HEK293 (cell line): ENCODE measurements at regions not wholly inside any gene's neighbourhood (a gene's known extent, or its start where the extent isn't known, plus 50 kb on each side); places are given as distances from the start of the nearest gene placed in this dataset.

Experiments
- CTCF ChIA-PET: fragments of 350-600 bp; formaldehyde crosslinking; extraction: SDS; loops from one replicate; lab custom pipeline; 2021; ENCODE audit warnings: antibody characterized with exemption; lab: Yijun Ruan, JAX
- POLR2A ChIA-PET: fragments of 300-600 bp; formaldehyde crosslinking; extraction: SDS; loops from one replicate; lab custom pipeline; 2020; ENCODE audit warnings: antibody characterized with exemption, inconsistent platforms; lab: Yijun Ruan, JAX
- H3K27ac ChIP-seq: fragments of 200-500 bp; sonication (Bioruptor generic); 2 replicates; pipeline ENCODE4 v1.5.1; 2014; ENCODE audit warnings: low read depth, low read length, control low read depth, inconsistent platforms; ENCODE audit errors: extremely low read depth
- H3K36me3 ChIP-seq, 2 experiments: fragments of 200-500 bp in 1 of 2; sonication (Bioruptor generic) in 1 of 2; 1 replicate in 1 of 2; 2 replicates in 1 of 2; pipeline ENCODE4 v1.5.1; 2014 to 2017; ENCODE audit warnings: inconsistent platforms in 2 of 2, low read length in 2 of 2; ENCODE audit not compliant: control insufficient read depth in 2 of 2, insufficient read depth in 1 of 2
- H3K4me1 ChIP-seq: fragments of 200-500 bp; sonication (Bioruptor generic); 2 replicates; pipeline ENCODE4 v1.5.1; 2014; ENCODE audit warnings: mild to moderate bottlenecking, low read length, inconsistent platforms; ENCODE audit not compliant: control insufficient read depth, insufficient read depth
- H3K4me3 ChIP-seq: 2 replicates; pipeline ENCODE4 v1.5.1; 2011; ENCODE audit warnings: low read depth, mild to moderate bottlenecking, control low read depth, low read length, moderate library complexity
- H3K9me3 ChIP-seq: fragments of 200-500 bp; sonication (Bioruptor generic); 2 replicates; pipeline ENCODE4 v1.5.1; 2014; ENCODE audit warnings: low read depth, low read length, inconsistent platforms; ENCODE audit not compliant: control insufficient read depth, insufficient read depth
- GFI1B ChIP-seq: fragments of 450-650 bp; formaldehyde crosslinking; IDR thresholded peaks from 2 replicates; pipeline ENCODE4 v1.5.1; 2016; ENCODE audit warnings: missing biosample characterization, missing genetic modification characterization
- PBX3 ChIP-seq: sonication (generic); formaldehyde crosslinking; IDR thresholded peaks from 2 replicates; pipeline ENCODE4 v1.8.1; 2022; ENCODE audit warnings: mild to moderate bottlenecking, moderate library complexity, missing genetic modification reagents
- WT1 ChIP-seq: fragments of 450-650 bp; formaldehyde crosslinking; IDR thresholded peaks from 2 replicates; pipeline ENCODE4 v1.5.1; 2016; ENCODE audit warnings: missing biosample characterization, missing genetic modification characterization
- ZBTB1 ChIP-seq: fragments of 450-650 bp; formaldehyde crosslinking; IDR thresholded peaks from 2 replicates; pipeline ENCODE4 v1.5.1; 2016; ENCODE audit warnings: missing biosample characterization, missing genetic modification characterization
- ZBTB21 ChIP-seq: fragments of 450-650 bp; formaldehyde crosslinking; IDR thresholded peaks from 2 replicates; pipeline ENCODE4 v1.5.1; 2017; ENCODE audit warnings: missing biosample characterization, missing genetic modification characterization
- ZFP3 ChIP-seq: fragments of 450-650 bp; formaldehyde crosslinking; IDR thresholded peaks from 2 replicates; pipeline ENCODE4 v1.5.1; 2016; ENCODE audit warnings: low read depth, missing biosample characterization, missing genetic modification characterization
- ZFP69B ChIP-seq: fragments of 450-650 bp; formaldehyde crosslinking; IDR thresholded peaks from 2 replicates; pipeline ENCODE4 v1.5.1; 2016; ENCODE audit warnings: missing biosample characterization, missing genetic modification characterization
- ZNF146 ChIP-seq: fragments of 450-650 bp; formaldehyde crosslinking; IDR thresholded peaks from 2 replicates; pipeline ENCODE4 v1.5.1; 2016; ENCODE audit warnings: missing biosample characterization, missing genetic modification characterization
- ZNF2 ChIP-seq: fragments of 450-650 bp; formaldehyde crosslinking; IDR thresholded peaks from 2 replicates; pipeline ENCODE4 v1.5.1; 2016; ENCODE audit warnings: missing biosample characterization, missing genetic modification characterization
- ZNF239 ChIP-seq: fragments of 450-650 bp; formaldehyde crosslinking; IDR thresholded peaks from 2 replicates; pipeline ENCODE4 v1.5.1; 2016; ENCODE audit warnings: missing biosample characterization, missing genetic modification characterization
- ZNF324 ChIP-seq: fragments of 450-650 bp; formaldehyde crosslinking; IDR thresholded peaks from 2 replicates; pipeline ENCODE4 v1.5.1; 2016; ENCODE audit warnings: missing biosample characterization, missing genetic modification characterization
- ZNF335 ChIP-seq: fragments of 450-650 bp; formaldehyde crosslinking; conservative IDR thresholded peaks from 2 replicates; pipeline ENCODE4 v1.5.1; 2016; ENCODE audit warnings: missing biosample characterization, missing genetic modification characterization
- ZNF416 ChIP-seq: fragments of 450-650 bp; formaldehyde crosslinking; IDR thresholded peaks from 2 replicates; pipeline ENCODE4 v1.5.1; 2016; ENCODE audit warnings: missing biosample characterization, missing genetic modification characterization
- ZNF664 ChIP-seq: fragments of 450-650 bp; formaldehyde crosslinking; IDR thresholded peaks from 2 replicates; pipeline ENCODE4 v1.5.1; 2016; ENCODE audit warnings: missing biosample characterization, missing genetic modification characterization
- ZNF707 ChIP-seq: fragments of 450-650 bp; formaldehyde crosslinking; IDR thresholded peaks from 2 replicates; pipeline ENCODE4 v1.5.1; 2016; ENCODE audit warnings: missing biosample characterization, missing genetic modification characterization
- ZNF792 ChIP-seq: fragments of 450-650 bp; formaldehyde crosslinking; IDR thresholded peaks from 2 replicates; pipeline ENCODE4 v1.5.1; 2016; ENCODE audit warnings: missing biosample characterization, missing genetic modification characterization
- TF ChIP-seq, protein P1 (sequence below): fragments of 450-650 bp; formaldehyde crosslinking; IDR thresholded peaks from 2 replicates; pipeline ENCODE4 v1.5.1; 2016; ENCODE audit warnings: missing biosample characterization, missing genetic modification characterization, borderline replicate concordance
- TF ChIP-seq, protein P2 (sequence below): fragments of 450-650 bp; formaldehyde crosslinking; IDR thresholded peaks from 2 replicates; pipeline ENCODE4 v1.5.1; 2016; ENCODE audit warnings: missing biosample characterization, missing genetic modification characterization
- TF ChIP-seq, protein P3 (sequence below): fragments of 450-650 bp; formaldehyde crosslinking; IDR thresholded peaks from 2 replicates; pipeline ENCODE4 v1.5.1; 2016; ENCODE audit warnings: missing biosample characterization, missing genetic modification characterization

DNA sequence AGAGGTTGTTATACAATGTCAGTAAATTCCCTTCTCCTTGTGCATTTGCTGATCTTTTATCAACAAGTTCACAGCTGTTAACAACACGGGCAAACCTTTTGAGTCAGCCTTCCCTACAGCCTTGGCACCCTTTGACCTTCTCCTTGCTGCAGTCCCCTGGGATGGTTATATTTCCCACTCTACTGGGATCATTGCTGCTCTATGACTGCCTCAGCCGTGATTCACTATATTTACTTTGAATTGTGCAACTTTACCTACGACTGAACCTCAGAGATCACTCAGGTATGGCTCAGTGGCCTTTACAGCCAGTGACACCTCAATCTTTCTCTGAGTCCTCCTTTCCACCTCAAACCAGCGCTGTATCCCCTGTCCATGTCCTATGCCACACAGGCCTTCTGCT lies 1293.3 kb downstream of the EPHA7 start:
- ChIA-PET CTCF (interaction anchor here (1.0 kb wide), 1 partner anchor 519 kb away, joined by 3 read pairs; no protein-coding TSS in a partner anchor), POLR2A (no interaction called here)
- no peaks in the 10 kb centered on the region for H3K9me3 ChIP-seq
- no peak overlapping the region for H3K27ac ChIP-seq
- H3K4me3 ChIP-seq: no peak overlapping the region
- TF ChIP-seq ZNF146 (tag by site-specific recombination): no peak
- TF ChIP-seq, protein P1, sequence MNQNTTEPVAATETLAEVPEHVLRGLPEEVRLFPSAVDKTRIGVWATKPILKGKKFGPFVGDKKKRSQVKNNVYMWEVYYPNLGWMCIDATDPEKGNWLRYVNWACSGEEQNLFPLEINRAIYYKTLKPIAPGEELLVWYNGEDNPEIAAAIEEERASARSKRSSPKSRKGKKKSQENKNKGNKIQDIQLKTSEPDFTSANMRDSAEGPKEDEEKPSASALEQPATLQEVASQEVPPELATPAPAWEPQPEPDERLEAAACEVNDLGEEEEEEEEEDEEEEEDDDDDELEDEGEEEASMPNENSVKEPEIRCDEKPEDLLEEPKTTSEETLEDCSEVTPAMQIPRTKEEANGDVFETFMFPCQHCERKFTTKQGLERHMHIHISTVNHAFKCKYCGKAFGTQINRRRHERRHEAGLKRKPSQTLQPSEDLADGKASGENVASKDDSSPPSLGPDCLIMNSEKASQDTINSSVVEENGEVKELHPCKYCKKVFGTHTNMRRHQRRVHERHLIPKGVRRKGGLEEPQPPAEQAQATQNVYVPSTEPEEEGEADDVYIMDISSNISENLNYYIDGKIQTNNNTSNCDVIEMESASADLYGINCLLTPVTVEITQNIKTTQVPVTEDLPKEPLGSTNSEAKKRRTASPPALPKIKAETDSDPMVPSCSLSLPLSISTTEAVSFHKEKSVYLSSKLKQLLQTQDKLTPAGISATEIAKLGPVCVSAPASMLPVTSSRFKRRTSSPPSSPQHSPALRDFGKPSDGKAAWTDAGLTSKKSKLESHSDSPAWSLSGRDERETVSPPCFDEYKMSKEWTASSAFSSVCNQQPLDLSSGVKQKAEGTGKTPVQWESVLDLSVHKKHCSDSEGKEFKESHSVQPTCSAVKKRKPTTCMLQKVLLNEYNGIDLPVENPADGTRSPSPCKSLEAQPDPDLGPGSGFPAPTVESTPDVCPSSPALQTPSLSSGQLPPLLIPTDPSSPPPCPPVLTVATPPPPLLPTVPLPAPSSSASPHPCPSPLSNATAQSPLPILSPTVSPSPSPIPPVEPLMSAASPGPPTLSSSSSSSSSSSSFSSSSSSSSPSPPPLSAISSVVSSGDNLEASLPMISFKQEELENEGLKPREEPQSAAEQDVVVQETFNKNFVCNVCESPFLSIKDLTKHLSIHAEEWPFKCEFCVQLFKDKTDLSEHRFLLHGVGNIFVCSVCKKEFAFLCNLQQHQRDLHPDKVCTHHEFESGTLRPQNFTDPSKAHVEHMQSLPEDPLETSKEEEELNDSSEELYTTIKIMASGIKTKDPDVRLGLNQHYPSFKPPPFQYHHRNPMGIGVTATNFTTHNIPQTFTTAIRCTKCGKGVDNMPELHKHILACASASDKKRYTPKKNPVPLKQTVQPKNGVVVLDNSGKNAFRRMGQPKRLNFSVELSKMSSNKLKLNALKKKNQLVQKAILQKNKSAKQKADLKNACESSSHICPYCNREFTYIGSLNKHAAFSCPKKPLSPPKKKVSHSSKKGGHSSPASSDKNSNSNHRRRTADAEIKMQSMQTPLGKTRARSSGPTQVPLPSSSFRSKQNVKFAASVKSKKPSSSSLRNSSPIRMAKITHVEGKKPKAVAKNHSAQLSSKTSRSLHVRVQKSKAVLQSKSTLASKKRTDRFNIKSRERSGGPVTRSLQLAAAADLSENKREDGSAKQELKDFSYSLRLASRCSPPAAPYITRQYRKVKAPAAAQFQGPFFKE: no peak
- no peak for TF ChIP-seq ZFP3 (tag by site-specific recombination)
- TF ChIP-seq ZNF707 (tag by site-specific recombination): no peak
- no peak for TF ChIP-seq ZNF792 (tag by site-specific recombination)
- TF ChIP-seq ZNF416 (tag by site-specific recombination): no peak
- TF ChIP-seq WT1 (tag by site-specific recombination): no peak
- no peak for TF ChIP-seq ZNF2 (tag by site-specific recombination)
- TF ChIP-seq, protein P2, sequence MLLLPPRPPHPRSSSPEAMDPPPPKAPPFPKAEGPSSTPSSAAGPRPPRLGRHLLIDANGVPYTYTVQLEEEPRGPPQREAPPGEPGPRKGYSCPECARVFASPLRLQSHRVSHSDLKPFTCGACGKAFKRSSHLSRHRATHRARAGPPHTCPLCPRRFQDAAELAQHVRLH (tag by site-specific recombination): no peak
- H3K4me1 ChIP-seq: no peaks in the 10 kb centered on the region
- H3K36me3 ChIP-seq: no peaks in the 10 kb centered on the region

DNA sequence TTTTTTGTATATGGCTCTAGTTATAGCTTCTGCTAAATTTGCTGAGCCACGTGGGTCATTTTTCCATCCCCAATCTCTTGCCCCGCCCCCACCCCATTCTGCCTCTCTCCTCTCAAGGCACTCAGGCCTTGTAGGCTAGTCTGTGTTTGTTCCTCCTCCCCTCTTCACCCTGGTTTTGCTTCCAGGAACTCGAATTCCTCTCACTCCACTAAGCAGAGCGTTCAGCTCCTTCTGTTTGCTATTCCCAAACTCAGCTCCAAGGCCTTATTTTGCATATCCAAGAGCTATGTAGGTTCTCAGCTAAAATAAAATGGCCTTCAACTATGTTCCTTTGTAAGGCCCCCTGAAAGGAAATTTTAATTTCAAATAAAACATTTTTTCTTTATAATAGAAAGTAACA lies 1293.7 kb downstream of the EPHA7 start:
- CTCF ChIA-PET: interaction anchor here (1.0 kb wide), 1 partner anchor 519 kb away, joined by 3 read pairs; no protein-coding TSS in a partner anchor
- Histone ChIP-seq H3K4me1 (no peaks in the 10 kb centered on the region), H3K36me3 (no peaks in the 10 kb centered on the region), H3K9me3 (no peaks in the 10 kb centered on the region), H3K4me3 (no peak overlapping the region), H3K27ac (no peak overlapping the region)
- no peak for TF ChIP-seq ZNF335 (tag by site-specific recombination)
- no peak for TF ChIP-seq GFI1B (tag by site-specific recombination)
- no peak for TF ChIP-seq ZNF416 (tag by site-specific recombination)
- TF ChIP-seq PBX3 (CRISPR knock-in tag): no peak
- TF ChIP-seq ZNF664: no peak
- no peak for TF ChIP-seq ZFP69B
- no peak for TF ChIP-seq ZNF239 (tag by site-specific recombination)
- no peak for TF ChIP-seq ZNF2 (tag by site-specific recombination)
- no peak for TF ChIP-seq ZBTB1 (tag by site-specific recombination)
- no peak for TF ChIP-seq ZBTB21 (tag by site-specific recombination)
- TF ChIP-seq, protein P3, sequence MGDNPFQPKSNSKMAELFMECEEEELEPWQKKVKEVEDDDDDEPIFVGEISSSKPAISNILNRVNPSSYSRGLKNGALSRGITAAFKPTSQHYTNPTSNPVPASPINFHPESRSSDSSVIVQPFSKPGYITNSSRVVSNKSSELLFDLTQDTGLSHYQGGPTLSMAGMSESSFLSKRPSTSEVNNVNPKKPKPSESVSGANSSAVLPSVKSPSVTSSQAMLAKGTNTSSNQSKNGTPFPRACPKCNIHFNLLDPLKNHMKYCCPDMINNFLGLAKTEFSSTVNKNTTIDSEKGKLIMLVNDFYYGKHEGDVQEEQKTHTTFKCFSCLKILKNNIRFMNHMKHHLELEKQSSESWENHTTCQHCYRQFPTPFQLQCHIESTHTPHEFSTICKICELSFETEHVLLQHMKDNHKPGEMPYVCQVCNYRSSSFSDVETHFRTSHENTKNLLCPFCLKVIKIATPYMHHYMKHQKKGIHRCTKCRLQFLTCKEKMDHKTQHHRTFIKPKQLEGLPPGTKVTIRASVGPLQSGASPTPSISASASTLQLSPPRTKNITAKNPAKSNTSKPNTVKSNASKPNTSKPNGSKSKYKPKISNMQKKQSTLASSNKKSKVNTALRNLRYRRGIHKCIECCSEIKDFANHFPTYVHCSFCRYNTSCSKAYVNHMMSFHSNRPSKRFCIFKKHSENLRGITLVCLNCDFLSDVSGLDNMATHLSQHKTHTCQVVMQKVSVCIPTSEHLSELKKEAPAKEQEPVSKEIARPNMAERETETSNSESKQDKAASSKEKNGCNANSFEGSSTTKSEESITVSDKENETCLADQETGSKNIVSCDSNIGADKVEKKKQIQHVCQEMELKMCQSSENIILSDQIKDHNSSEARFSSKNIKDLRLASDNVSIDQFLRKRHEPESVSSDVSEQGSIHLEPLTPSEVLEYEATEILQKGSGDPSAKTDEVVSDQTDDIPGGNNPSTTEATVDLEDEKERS (tag by site-specific recombination): no peak
- no peak for TF ChIP-seq ZNF324 (tag by site-specific recombination)
- POLR2A ChIA-PET: no interaction called here
